ENCODE measurements at regions not wholly inside any gene's neighbourhood (a gene's known extent, or its start where the extent isn't known, plus 50 kb on each side); places are given as distances from the start of the nearest gene placed in this dataset.
"Not testable (repeated sequence)": the region's sequence is repeated elsewhere in the genome, so short reads cannot be mapped to it uniquely, and the experiment has no call there.

DNA sequence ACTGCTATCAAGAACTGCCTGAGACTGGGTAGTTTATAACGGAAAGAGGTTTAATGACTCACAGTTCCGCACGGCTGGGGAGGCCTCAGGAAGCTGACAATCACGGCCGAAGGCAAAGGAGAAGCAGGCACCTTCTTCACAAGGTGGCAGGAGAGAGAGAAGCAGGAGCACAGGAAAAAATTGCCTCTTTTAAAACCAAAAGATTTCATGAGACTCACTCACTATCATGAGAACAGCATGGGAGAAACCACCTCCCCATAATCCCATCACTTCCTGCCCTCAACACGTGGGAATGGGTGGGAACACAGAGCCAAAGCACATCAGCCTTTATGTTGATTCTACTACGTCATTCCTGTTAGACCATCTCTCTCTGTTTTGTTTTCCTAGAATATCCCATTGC is 650.9 kb upstream of the SEMA6D start:
- Histone ChIP-seq H3K27me3 (ENCODE audit: insufficient read depth, low read length) (no peaks in the 10 kb centered on the region), H2AFZ (ENCODE audit: low read length) (no peak overlapping the region), H3K79me2 (ENCODE audit: insufficient read depth, low read length) (no peaks in the 10 kb centered on the region), H3K27ac (ENCODE audit: low read depth, low read length, poor library complexity, severe bottlenecking) (no peak overlapping the region), H3K4me3 (ENCODE audit: low read depth, low read length, poor library complexity, severe bottlenecking) (no peak overlapping the region), H3K4me1 (ENCODE audit: insufficient read depth, low read length, severe bottlenecking) (no peaks in the 10 kb centered on the region), H3K9ac (ENCODE audit: low read length) (no peak overlapping the region), H3F3A (ENCODE audit: insufficient read depth, low read length) (no peaks in the 10 kb centered on the region), H4K20me1 (ENCODE audit: insufficient read depth, low read length) (no peaks in the 10 kb centered on the region), H3K9me2 (ENCODE audit: low read depth, low read length) (no peaks in the 10 kb centered on the region), H3K4me2 (ENCODE audit: low read length) (no peak overlapping the region), H3K36me3 (ENCODE audit: insufficient read depth, low read length) (no peaks in the 10 kb centered on the region), H3K9me3 (ENCODE audit: low read length) (no peaks in the 10 kb centered on the region)
- TF ChIP-seq, protein P1, sequence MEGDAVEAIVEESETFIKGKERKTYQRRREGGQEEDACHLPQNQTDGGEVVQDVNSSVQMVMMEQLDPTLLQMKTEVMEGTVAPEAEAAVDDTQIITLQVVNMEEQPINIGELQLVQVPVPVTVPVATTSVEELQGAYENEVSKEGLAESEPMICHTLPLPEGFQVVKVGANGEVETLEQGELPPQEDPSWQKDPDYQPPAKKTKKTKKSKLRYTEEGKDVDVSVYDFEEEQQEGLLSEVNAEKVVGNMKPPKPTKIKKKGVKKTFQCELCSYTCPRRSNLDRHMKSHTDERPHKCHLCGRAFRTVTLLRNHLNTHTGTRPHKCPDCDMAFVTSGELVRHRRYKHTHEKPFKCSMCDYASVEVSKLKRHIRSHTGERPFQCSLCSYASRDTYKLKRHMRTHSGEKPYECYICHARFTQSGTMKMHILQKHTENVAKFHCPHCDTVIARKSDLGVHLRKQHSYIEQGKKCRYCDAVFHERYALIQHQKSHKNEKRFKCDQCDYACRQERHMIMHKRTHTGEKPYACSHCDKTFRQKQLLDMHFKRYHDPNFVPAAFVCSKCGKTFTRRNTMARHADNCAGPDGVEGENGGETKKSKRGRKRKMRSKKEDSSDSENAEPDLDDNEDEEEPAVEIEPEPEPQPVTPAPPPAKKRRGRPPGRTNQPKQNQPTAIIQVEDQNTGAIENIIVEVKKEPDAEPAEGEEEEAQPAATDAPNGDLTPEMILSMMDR (IDR thresholded peaks at IDR 0.05; ENCODE audit: low read length) = no peak
- TF ChIP-seq EZH2 (IDR thresholded peaks at IDR 0.05; ENCODE audit: borderline replicate concordance, low read length) = no peak

DNA sequence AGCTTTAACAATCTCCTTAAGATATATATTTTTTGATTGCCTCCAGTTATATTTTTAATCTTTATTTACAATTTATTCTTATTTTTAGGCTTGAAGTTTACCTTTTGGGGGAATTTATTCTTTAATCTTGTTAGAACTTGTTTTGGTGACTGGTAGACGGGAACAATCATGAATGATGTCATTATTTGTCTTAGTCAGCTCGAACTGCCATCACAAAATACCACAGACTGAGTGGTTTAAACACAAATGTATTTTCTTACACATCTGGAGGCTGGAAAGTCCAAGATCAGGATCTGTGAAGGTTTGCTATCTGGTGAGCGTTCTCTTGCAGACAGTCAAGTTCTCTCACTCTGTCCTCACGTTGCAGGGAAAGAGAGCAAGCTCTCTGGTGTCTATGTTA is 639.5 kb upstream of the SEMA6D start:
- not testable (repeated sequence) for H3K79me2 ChIP-seq (ENCODE audit: insufficient read depth, low read length); H3K27ac ChIP-seq (ENCODE audit: low read depth, low read length, poor library complexity, severe bottlenecking); H3K27me3 ChIP-seq (ENCODE audit: insufficient read depth, low read length); H3K4me1 ChIP-seq (ENCODE audit: insufficient read depth, low read length, severe bottlenecking); H3K9ac ChIP-seq (ENCODE audit: low read length); H3K9me2 ChIP-seq (ENCODE audit: low read depth, low read length); H3K4me2 ChIP-seq (ENCODE audit: low read length); H2AFZ ChIP-seq (ENCODE audit: low read length); H4K20me1 ChIP-seq (ENCODE audit: insufficient read depth, low read length); H3F3A ChIP-seq (ENCODE audit: insufficient read depth, low read length); H3K9me3 ChIP-seq (ENCODE audit: low read length); H3K36me3 ChIP-seq (ENCODE audit: insufficient read depth, low read length); H3K4me3 ChIP-seq (ENCODE audit: low read depth, low read length, poor library complexity, severe bottlenecking)

DNA sequence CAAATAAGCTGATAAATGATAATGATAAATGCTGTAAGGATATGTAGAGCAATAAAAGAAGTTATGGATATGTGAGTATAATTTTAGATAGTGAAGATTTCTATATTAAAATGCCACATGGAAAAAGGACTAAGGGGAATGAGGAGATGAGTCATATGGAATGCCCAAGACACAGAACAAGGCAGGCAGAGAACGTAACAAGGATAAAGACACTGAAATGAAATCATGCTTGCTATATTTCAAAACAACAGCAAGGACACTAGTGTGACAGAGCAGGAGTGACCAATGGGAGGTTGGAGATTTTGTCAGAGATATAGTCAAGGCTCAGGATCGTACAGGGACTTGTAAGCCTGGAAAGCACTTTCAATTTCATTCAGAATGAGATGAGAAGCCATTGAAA is 621.5 kb upstream of the SEMA6D start:
- H4K20me1 ChIP-seq (ENCODE audit: insufficient read depth, low read length) = no peaks in the 10 kb centered on the region
- H3K4me2 ChIP-seq (ENCODE audit: low read length) = no peak overlapping the region
- H3K27me3 ChIP-seq (ENCODE audit: insufficient read depth, low read length) = no peaks in the 10 kb centered on the region
- H2AFZ ChIP-seq (ENCODE audit: low read length) = no peak overlapping the region
- no peaks in the 10 kb centered on the region for H3K9me3 ChIP-seq (ENCODE audit: low read length)
- H3K4me1 ChIP-seq (ENCODE audit: insufficient read depth, low read length, severe bottlenecking) = no peaks in the 10 kb centered on the region
- TF ChIP-seq, protein P1 (IDR thresholded peaks at IDR 0.05; ENCODE audit: low read length) = no peak
- TF ChIP-seq EZH2 (IDR thresholded peaks at IDR 0.05; ENCODE audit: borderline replicate concordance, low read length) = no peak
- no peak overlapping the region for H3K27ac ChIP-seq (ENCODE audit: low read depth, low read length, poor library complexity, severe bottlenecking)
- no peaks in the 10 kb centered on the region for H3K36me3 ChIP-seq (ENCODE audit: insufficient read depth, low read length)
- H3K4me3 ChIP-seq (ENCODE audit: low read depth, low read length, poor library complexity, severe bottlenecking) = no peak overlapping the region
- no peaks in the 10 kb centered on the region for H3F3A ChIP-seq (ENCODE audit: insufficient read depth, low read length)
- no peak overlapping the region for H3K9ac ChIP-seq (ENCODE audit: low read length)
- no peaks in the 10 kb centered on the region for H3K9me2 ChIP-seq (ENCODE audit: low read depth, low read length)
- H3K79me2 ChIP-seq (ENCODE audit: insufficient read depth, low read length) = no peaks in the 10 kb centered on the region

DNA sequence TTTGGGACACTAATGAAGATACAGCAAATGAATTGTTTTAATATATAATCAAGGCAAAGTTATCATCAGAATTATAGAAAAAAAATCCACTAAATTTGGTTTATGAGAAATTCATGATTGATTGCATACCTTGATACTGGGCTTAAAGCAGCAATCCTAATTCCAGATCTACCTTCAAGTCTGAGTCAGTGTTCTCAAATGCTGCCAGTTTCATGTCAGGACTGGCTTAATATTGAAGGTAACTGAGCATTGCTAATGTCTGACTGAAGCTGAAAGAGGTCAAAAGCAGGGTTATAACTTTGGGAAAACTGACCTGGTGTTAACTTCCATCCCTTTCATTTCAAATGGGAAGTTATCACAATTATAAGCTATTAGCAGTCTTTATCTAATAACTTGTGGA is 618.8 kb upstream of the SEMA6D start:
- not testable (repeated sequence) for H3K4me3 ChIP-seq (ENCODE audit: low read depth, low read length, poor library complexity, severe bottlenecking); H3K4me1 ChIP-seq (ENCODE audit: insufficient read depth, low read length, severe bottlenecking); H3K9me3 ChIP-seq (ENCODE audit: low read length); H3K9me2 ChIP-seq (ENCODE audit: low read depth, low read length); H3K36me3 ChIP-seq (ENCODE audit: insufficient read depth, low read length); H3K27ac ChIP-seq (ENCODE audit: low read depth, low read length, poor library complexity, severe bottlenecking); H3K4me2 ChIP-seq (ENCODE audit: low read length); H4K20me1 ChIP-seq (ENCODE audit: insufficient read depth, low read length); H3K9ac ChIP-seq (ENCODE audit: low read length); H3K27me3 ChIP-seq (ENCODE audit: insufficient read depth, low read length); H3K79me2 ChIP-seq (ENCODE audit: insufficient read depth, low read length); H3F3A ChIP-seq (ENCODE audit: insufficient read depth, low read length); H2AFZ ChIP-seq (ENCODE audit: low read length)

DNA sequence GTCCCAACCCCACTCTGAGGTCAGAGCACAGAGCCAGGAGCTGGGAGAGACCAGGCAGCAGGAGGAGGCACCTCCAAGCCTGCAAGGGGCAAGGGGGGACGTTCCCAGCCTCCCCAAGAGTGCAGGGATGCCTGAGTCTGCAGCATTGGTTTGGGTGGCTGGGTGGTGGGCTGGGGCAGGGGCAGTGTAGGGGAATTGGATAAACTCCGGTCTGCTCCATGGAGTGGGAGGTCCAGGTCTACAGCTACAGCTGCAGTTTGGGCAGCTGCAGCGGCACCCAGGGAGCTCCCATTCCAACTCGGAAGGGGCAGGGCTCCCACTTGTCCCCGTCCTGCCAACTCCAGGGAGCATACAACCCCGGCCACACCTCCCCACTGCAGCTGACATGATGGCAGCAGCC is 617.5 kb upstream of the SEMA6D start:
- not testable (repeated sequence) for H4K20me1 ChIP-seq (ENCODE audit: insufficient read depth, low read length); H3K79me2 ChIP-seq (ENCODE audit: insufficient read depth, low read length); H3K9me3 ChIP-seq (ENCODE audit: low read length); H3K27me3 ChIP-seq (ENCODE audit: insufficient read depth, low read length); H3K9me2 ChIP-seq (ENCODE audit: low read depth, low read length); H3K9ac ChIP-seq (ENCODE audit: low read length); H3K4me2 ChIP-seq (ENCODE audit: low read length); H3K4me1 ChIP-seq (ENCODE audit: insufficient read depth, low read length, severe bottlenecking); H3F3A ChIP-seq (ENCODE audit: insufficient read depth, low read length); H3K27ac ChIP-seq (ENCODE audit: low read depth, low read length, poor library complexity, severe bottlenecking); H2AFZ ChIP-seq (ENCODE audit: low read length); H3K4me3 ChIP-seq (ENCODE audit: low read depth, low read length, poor library complexity, severe bottlenecking); H3K36me3 ChIP-seq (ENCODE audit: insufficient read depth, low read length)

DNA sequence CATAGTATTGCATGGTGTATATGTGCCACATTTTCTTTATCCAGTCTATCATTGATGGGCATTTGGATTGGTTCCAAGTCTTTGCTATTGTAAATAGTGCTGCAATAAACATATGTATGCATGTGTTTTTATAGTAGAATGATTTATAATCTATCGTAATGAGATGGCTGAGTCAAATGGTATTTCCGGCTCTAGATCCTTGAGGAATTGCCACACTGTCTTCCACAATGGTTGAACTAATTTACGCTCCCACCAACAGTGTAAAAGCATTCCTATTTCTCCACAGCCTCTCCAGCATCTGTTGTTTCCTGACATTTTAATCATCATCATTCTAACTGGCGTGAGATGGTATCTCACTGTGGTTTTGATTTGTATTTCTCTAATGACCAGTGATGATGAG is 608.5 kb upstream of the SEMA6D start:
- H3K4me2 ChIP-seq (ENCODE audit: low read length); H3F3A ChIP-seq (ENCODE audit: insufficient read depth, low read length); H4K20me1 ChIP-seq (ENCODE audit: insufficient read depth, low read length); H3K4me1 ChIP-seq (ENCODE audit: insufficient read depth, low read length, severe bottlenecking); H3K9ac ChIP-seq (ENCODE audit: low read length); H3K9me3 ChIP-seq (ENCODE audit: low read length); H3K79me2 ChIP-seq (ENCODE audit: insufficient read depth, low read length); H3K36me3 ChIP-seq (ENCODE audit: insufficient read depth, low read length); H3K27ac ChIP-seq (ENCODE audit: low read depth, low read length, poor library complexity, severe bottlenecking); H3K9me2 ChIP-seq (ENCODE audit: low read depth, low read length); H2AFZ ChIP-seq (ENCODE audit: low read length); H3K4me3 ChIP-seq (ENCODE audit: low read depth, low read length, poor library complexity, severe bottlenecking); H3K27me3 ChIP-seq (ENCODE audit: insufficient read depth, low read length): not testable (repeated sequence)
